Thymus (tissue), 11 donors: ENCODE measurements at regions not wholly inside any gene's neighbourhood (a gene's known extent, or its start where the extent isn't known, plus 50 kb on each side); places are given as distances from the start of the nearest gene placed in this dataset.

ENCODE experiments used
- DNase-seq, 9 donors: peaks; one replicate each; pipeline ENCODE4 v3.0.0-alpha.2; 2013; ENCODE audit warnings: low spot score in 9 of 9, low read depth in 6 of 9, missing footprints in 1 of 9
- H3K27ac ChIP-seq, 2 donors: one replicate each; pipeline ENCODE4 v1.5.1; 2013; ENCODE audit warnings: control low read depth in 1 of 2, low read depth in 1 of 2, low read length in 1 of 2, mild to moderate bottlenecking in 1 of 2, moderate library complexity in 1 of 2
- H3K27me3 ChIP-seq, 2 donors: one replicate each; pipeline ENCODE4 v1.5.1; 2013; ENCODE audit warnings: low read length in 1 of 2; ENCODE audit not compliant: control insufficient read depth in 2 of 2, insufficient read depth in 1 of 2
- H3K36me3 ChIP-seq, 2 donors: one replicate each; pipeline ENCODE4 v1.5.1; 2013; ENCODE audit warnings: low read length in 1 of 2, mild to moderate bottlenecking in 1 of 2, moderate library complexity in 1 of 2; ENCODE audit not compliant: control insufficient read depth in 2 of 2, insufficient read depth in 2 of 2
- H3K4me1 ChIP-seq, 2 donors: one replicate each; pipeline ENCODE4 v1.5.1; 2013; ENCODE audit warnings: low read length in 2 of 2; ENCODE audit not compliant: control insufficient read depth in 2 of 2, insufficient read depth in 2 of 2
- H3K4me3 ChIP-seq, 2 donors: one replicate each; pipeline ENCODE4 v1.5.1; 2013; ENCODE audit warnings: low read length in 2 of 2, control low read depth in 1 of 2, mild to moderate bottlenecking in 1 of 2
- H3K9me3 ChIP-seq, 2 donors: one replicate each; pipeline ENCODE4 v1.5.1; 2013; ENCODE audit warnings: low read length in 1 of 2, mild to moderate bottlenecking in 1 of 2; ENCODE audit not compliant: control insufficient read depth in 2 of 2, insufficient read depth in 1 of 2
- WGBS: extraction: QIAGEN DNeasy Blood & Tissue Kit; methylation state at CpG from one replicate; pipeline ENCODE4 v1.1.7; 2013; 5-methylcytosine and 5-hydroxymethylcytosine counted together
- donor health status: healthy.

DNA sequence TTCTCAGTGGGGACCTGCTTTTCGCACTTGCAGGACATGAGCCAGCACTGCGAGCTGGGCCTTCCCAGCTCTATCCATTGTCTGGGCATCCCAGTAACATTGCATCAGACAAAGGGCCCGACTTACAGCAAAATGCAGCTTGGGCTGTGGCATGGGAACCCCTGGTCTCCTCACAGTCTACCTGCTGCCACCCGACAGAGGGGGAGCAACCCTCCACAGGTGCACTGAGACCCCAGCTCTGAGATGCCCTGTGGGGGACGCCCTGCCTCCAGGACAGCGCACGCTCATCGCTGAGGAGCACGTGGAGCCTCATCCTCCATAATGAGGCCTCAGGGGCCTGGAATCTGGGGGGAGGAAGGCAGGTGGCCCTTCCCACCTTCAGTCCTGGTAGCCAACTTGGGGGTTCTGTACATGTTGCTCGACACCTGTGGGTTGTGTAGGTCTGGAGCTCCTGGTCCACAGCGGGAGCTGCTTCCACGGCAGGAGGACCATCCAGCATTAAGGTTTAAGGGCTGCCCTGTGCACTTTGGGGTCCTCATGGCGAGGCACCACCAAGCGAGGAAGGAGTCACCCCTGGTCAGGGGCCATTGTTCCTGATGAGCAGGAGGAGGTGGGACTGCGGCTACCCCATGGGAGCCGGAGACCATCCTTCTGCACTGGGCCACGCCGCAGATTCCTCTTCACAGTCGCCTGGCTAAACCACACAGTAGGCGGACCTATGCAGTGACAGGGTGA, 376.5 kb upstream of the IRX1 start:
- H3K4me1 ChIP-seq = no peaks in the 10 kb centered on the region
- no peak overlapping the region for H3K4me3 ChIP-seq
- H3K36me3 ChIP-seq = no peaks in the 10 kb centered on the region
- no peak for DNase-seq
- peaks cover 0 to 1% of the 10 kb centered on the region in 2 donors for H3K9me3 ChIP-seq
- no peak overlapping the region for H3K27ac ChIP-seq
- no peaks in the 10 kb centered on the region for H3K27me3 ChIP-seq
- WGBS = 88% methylated on average over 20 of the region's 20 CpGs

DNA sequence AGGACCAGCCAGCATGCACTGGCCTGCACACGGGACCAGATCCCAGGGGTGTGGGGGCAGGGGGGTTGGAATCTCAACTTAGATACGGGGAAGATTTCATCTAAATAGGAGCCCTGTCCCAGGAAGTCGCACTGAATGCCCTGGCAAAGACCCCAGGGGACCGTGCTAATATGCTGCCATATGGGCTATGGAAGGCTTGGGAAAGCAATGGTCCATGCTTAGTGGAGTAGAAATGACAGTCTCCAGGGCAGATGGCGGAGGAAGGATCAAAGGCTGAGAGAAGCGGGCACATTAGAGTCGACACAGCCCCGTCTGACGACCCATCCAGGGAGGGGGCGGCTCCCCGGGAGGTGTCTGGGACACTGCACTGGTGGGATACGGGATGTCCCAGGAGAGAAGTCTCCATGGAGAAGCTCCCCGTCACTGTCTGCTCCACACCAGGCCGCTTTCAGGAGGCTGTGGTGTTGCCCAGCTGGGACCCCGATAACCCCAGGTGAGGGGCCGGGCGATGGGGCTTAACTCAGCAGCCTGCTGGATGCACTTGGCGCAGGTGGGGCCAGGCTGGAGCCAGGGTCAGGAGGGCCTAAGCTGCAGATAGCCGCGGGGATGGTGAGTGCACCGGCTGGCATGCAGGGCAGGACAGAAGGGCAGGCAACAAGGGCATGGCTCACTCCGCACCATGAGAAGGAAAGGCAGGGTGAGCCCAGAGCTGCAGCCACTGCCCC, 377.7 kb upstream of the IRX1 start:
- no peaks in the 10 kb centered on the region for H3K27me3 ChIP-seq
- no peak overlapping the region for H3K27ac ChIP-seq
- no peak overlapping the region for H3K4me3 ChIP-seq
- H3K9me3 ChIP-seq = peaks cover 0 to 1% of the 10 kb centered on the region in 2 donors
- no peaks in the 10 kb centered on the region for H3K36me3 ChIP-seq
- DNase-seq = no peak
- no peaks in the 10 kb centered on the region for H3K4me1 ChIP-seq
- 90% methylated on average over 22 of the region's 22 CpGs for WGBS

DNA sequence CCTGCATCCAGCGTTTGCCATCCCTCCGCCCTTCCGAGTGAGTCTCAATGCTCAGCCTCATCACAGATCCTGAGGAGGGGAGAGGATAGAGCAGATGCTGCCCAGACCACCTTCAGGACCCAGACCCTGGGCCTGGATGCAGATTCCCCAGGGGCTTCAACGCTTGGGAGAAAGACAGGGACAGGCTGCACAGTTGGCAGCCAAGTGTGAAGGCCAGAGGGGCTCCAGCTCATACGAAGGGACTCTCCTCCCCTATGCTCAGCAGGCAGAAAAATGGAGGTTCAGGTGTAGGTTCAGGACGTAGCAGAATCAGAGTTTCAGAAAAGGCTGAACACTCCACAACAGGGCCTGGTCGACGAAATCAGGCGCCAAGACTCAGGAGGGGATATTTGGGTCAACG, 378.5 kb upstream of the IRX1 start:
- H3K27me3 ChIP-seq = no peaks in the 10 kb centered on the region
- H3K36me3 ChIP-seq = no peaks in the 10 kb centered on the region
- 84% methylated on average over 10 of the region's 10 CpGs for WGBS

DNA sequence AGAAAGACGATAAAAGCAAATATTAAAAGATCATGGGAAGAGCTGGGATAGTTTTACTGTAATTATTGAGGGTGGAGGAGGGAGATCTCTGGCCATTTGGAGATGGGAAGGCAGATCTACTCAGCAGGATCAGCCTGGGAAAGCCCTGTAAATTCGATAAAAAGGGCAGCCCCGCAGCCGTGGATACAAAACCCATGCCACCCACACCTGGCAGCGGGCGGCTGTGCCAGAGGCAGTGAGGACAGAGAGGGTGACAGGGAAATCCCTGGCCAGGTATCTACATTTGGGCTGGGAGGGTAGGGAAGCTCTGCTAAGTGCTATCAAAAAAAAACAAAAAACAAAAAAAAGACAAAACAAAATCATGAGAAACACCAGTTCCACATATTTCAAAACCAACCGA, 379.2 kb upstream of the IRX1 start:
- H3K9me3 ChIP-seq = peaks cover 0 to 1% of the 10 kb centered on the region in 2 donors
- no peak for DNase-seq
- WGBS = 67% methylated on average over 7 of the region's 7 CpGs
- H3K4me3 ChIP-seq = no peak overlapping the region
- H3K4me1 ChIP-seq = no peaks in the 10 kb centered on the region
- H3K27ac ChIP-seq = no peak overlapping the region
- no peaks in the 10 kb centered on the region for H3K36me3 ChIP-seq
- no peaks in the 10 kb centered on the region for H3K27me3 ChIP-seq

More for the DNA sequence above, 378.5 kb upstream of the IRX1 start:
- Histone ChIP-seq H3K27ac (no peak overlapping the region), H3K4me1 (no peaks in the 10 kb centered on the region), H3K9me3 (peaks cover 0 to 1% of the 10 kb centered on the region in 2 donors), H3K4me3 (no peak overlapping the region)
- no peak for DNase-seq

DNA sequence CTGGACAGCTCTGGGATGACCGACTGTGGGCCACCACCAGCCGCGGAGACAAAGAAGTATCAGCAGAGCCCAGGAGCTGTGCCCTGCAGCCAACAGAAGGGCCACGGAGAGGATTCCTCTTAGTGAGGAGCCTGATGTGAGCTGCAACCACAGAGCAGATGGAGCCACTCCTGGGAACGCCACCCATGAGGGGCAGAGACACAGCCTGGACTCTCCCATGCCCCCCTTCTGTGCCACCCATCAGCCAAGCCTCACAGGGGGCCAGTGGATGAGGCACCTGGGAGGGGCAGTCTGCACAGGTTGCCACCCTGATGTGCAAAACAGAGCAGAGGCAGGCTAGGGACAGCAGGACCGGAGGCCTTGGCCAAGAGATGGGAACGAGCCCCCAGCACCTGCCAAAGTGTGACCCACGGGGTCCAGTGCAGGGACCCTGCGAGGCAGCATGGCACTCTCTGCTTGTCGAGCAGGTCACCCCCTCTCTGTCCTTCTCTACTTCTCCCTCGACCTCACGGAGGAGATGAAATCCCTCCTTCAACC, 380.7 kb upstream of the IRX1 start:
- no peaks in the 10 kb centered on the region for H3K4me1 ChIP-seq
- 92% methylated on average over 12 of the region's 12 CpGs for WGBS
- H3K27me3 ChIP-seq = no peaks in the 10 kb centered on the region
- no peak overlapping the region for H3K4me3 ChIP-seq
- DNase-seq = no peak
- H3K27ac ChIP-seq = no peak overlapping the region
- no peaks in the 10 kb centered on the region for H3K36me3 ChIP-seq
- H3K9me3 ChIP-seq = peaks cover 0 to 1% of the 10 kb centered on the region in 2 donors

DNA sequence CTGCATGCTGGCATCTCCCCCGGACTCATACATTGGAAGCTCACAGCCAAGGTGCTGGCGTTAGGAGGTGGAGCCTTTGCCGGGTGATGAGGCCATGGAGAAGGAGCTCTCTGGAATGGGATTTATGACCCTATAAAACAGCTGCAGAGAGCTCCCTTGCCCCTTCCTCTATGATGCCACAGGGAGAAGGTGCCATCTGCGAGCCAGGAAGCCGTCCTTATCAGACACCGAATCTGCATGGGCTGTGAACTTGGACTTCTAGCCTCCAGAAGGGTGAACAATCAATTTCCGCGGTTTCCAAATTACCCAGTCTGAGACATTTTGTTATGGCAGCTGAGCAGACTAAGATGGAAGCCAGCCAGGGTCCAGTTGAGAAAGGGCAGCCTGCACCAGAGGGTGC, 381.2 kb upstream of the IRX1 start:
- H3K9me3 ChIP-seq = peaks cover 0 to 1% of the 10 kb centered on the region in 2 donors
- no peak for DNase-seq
- WGBS = 87% methylated on average over 8 of the region's 8 CpGs

DNA sequence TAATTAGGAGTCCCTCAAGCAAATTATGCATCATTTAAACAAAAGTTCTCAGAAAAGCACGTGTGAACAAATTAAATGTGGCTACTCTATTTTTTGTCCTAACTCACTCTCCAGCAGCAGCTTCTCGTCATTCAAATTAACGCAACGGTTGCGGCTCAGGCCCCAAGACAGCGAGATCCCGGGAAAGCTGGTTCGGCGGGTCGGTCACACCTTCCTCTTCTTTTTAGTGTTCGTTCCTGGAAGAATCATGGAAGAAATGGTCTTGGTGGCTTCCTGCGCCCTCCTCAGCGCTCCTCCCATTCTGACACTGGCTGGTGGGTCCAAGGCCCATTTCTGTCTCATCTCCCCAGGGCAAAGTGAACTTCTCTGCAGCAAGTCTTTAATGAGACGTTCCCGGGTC, 382.8 kb upstream of the IRX1 start:
- Histone ChIP-seq H3K9me3 (no peaks in the 10 kb centered on the region), H3K4me3 (no peak overlapping the region), H3K4me1 (no peaks in the 10 kb centered on the region), H3K36me3 (no peaks in the 10 kb centered on the region), H3K27me3 (no peaks in the 10 kb centered on the region), H3K27ac (no peak overlapping the region)
- WGBS = 89% methylated on average over 15 of the region's 15 CpGs
- DNase-seq = no peak

More for the DNA sequence above, 381.2 kb upstream of the IRX1 start:
- H3K27ac ChIP-seq = no peak overlapping the region
- H3K27me3 ChIP-seq = no peaks in the 10 kb centered on the region
- H3K4me3 ChIP-seq = no peak overlapping the region
- no peaks in the 10 kb centered on the region for H3K4me1 ChIP-seq
- H3K36me3 ChIP-seq = no peaks in the 10 kb centered on the region

DNA sequence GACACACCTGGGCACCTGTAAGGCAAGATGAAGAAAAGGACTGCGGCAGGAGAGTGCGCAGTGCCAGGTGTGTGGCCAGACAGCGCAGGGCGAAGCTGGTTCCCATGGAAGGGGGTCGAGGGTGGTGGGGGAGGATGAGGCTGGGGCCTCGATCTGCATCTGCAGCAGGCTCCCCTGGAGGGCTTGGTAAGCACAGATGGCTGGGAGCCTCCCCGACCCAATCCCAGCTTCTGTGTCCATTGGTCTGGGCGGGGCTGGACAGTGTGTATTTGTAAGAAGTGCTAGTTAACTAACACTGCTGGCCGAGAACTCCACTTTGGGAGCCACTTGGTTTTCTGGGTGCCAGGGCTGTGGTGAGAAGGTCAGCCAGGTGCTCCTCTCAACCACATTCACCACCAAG, 385.1 kb upstream of the IRX1 start:
- no peaks in the 10 kb centered on the region for H3K27me3 ChIP-seq
- H3K4me3 ChIP-seq = no peak overlapping the region
- no peak for DNase-seq
- H3K27ac ChIP-seq = no peak overlapping the region
- WGBS = 84% methylated on average over 9 of the region's 9 CpGs
- H3K36me3 ChIP-seq = no peaks in the 10 kb centered on the region
- no peaks in the 10 kb centered on the region for H3K9me3 ChIP-seq
- no peaks in the 10 kb centered on the region for H3K4me1 ChIP-seq

DNA sequence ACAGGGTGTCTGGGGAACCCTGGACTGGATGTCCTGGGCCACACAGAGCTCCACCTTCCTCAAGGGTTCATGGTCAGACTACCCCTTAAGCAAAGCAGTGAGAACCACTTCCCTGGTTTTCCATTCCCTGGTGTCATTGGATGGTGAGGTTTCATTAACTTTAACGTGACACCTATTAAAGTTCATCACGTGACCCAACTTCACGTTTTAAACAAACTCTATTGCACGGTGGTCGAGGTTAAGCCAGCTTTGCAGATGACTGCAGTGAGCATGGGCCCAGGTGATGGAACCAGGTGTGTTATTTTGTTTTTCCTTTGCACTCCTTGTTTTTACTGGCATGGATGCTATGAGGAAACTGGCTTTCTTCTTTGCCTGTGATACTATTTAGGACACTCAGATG, 385.7 kb upstream of the IRX1 start:
- no peaks in the 10 kb centered on the region for H3K27me3 ChIP-seq

More for the DNA sequence above, 385.7 kb upstream of the IRX1 start:
- H3K4me1 ChIP-seq = no peaks in the 10 kb centered on the region
- H3K27ac ChIP-seq = no peak overlapping the region
- H3K9me3 ChIP-seq = no peaks in the 10 kb centered on the region
- H3K36me3 ChIP-seq = no peaks in the 10 kb centered on the region
- DNase-seq = no peak
- no peak overlapping the region for H3K4me3 ChIP-seq
- 87% methylated on average over 5 of the region's 5 CpGs for WGBS
